Retinal pigment epithelial cell (primary cell): ENCODE measurements at regions not wholly inside any gene's neighbourhood (a gene's known extent, or its start where the extent isn't known, plus 50 kb on each side); places are given as distances from the start of the nearest gene placed in this dataset.

Source experiments
- DNase-seq: peaks from one replicate; pipeline ENCODE4 v3.0.0-alpha.2; 2010; ENCODE audit warnings: low read depth
- H3K4me3 ChIP-seq: 2 replicates; pipeline ENCODE4 v1.5.1; 2011; ENCODE audit warnings: mild to moderate bottlenecking, low read length, control low read depth, moderate library complexity
- TF ChIP-seq, protein P1 (sequence below): conservative IDR thresholded peaks from 2 replicates; pipeline ENCODE4 v1.5.1; 2011; ENCODE audit warnings: low read depth, low read length, control low read depth, inconsistent platforms

DNA sequence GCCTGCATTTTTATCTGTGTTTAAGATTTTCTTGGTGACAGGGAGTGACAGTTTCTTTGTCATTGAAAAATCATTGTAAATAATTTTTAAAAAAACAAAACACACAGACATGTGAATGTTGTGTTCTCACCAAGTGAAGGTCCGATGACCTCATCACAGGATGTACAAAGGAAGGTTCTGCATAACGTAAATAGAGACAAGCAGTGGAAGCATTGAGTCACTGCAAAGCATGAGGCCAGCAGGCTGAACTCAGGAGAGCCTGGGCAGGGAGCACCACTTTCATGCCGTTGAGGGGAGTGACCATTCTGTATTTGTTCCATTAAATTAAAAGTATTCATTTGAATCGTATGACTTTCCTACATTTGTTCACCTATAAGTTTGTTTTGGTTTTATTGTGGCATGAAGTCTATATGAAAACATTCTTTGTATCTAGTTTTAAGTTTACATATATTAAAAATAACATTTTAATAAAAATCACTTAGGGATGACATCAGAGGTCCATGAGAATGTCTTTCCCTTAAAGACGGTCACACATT is 70.4 kb upstream of the TLE1 start:
- peak; percentile 64 for DNase-seq
- H3K4me3 ChIP-seq, result no peak overlapping the region
- TF ChIP-seq, protein P1, sequence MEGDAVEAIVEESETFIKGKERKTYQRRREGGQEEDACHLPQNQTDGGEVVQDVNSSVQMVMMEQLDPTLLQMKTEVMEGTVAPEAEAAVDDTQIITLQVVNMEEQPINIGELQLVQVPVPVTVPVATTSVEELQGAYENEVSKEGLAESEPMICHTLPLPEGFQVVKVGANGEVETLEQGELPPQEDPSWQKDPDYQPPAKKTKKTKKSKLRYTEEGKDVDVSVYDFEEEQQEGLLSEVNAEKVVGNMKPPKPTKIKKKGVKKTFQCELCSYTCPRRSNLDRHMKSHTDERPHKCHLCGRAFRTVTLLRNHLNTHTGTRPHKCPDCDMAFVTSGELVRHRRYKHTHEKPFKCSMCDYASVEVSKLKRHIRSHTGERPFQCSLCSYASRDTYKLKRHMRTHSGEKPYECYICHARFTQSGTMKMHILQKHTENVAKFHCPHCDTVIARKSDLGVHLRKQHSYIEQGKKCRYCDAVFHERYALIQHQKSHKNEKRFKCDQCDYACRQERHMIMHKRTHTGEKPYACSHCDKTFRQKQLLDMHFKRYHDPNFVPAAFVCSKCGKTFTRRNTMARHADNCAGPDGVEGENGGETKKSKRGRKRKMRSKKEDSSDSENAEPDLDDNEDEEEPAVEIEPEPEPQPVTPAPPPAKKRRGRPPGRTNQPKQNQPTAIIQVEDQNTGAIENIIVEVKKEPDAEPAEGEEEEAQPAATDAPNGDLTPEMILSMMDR, result no peak

DNA sequence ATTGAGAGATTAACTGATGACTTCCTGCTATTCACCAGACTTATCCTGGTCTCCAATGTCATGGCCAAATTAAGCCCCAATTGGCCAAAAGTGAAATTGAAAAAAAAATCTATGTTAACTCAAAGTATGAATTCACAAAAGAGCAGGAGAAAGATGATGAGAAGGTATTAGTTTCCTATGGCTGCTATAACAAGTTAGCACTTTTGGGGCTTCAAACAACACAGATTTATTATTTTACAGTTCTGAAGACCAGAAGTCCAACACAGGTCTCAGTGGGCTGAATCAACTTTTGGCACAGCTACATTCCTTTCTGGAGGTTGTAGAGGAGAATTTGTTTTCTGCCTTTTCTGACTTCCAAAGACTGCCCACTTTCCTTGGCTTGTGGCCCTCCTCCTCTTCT is 78.6 kb upstream of the TLE1 start:
- no peak for DNase-seq
- H3K4me3 ChIP-seq, result no peak overlapping the region
- TF ChIP-seq, protein P1, result no peak

DNA sequence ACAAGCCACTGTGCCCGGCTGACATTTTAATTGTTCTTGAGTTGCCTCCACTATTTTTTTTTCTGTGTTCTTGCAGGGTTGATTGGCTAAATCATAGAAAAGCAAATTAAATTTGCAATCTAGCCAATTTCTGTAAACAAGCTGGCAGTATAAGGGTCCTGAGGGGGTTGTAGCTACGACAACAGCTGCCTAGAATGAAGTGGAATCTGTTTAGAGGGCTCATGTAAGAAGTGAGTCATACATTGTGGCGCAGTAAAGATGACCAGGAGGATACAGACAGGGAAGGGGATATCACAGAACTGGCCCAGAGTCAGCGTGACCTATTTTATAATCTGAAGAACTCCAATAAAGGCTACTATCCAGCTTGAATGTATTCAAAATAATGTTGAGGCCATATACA is 82.2 kb upstream of the TLE1 start:
- TF ChIP-seq, protein P1, result no peak
- no peak for DNase-seq
- no peak overlapping the region for H3K4me3 ChIP-seq

DNA sequence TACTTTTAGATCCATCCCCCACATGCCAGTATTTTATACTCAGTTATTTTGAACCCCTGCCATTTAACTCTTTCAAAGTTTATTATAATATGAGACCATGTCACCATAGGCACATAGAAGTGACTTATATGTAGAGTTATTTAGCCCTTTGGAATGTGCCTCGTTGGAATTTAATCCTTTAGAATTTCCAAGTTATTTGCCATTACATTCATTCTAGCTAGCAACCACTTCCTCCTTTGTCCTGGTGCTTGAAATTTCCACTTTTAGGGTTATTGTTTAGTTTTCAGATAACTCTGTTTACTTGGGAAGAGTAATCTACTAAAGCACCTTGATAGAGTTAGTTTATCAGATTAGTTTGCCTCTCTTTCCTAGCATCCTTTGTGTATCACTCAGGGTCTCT is 82.8 kb upstream of the TLE1 start:
- DNase-seq, result peak; percentile 69
- H3K4me3 ChIP-seq, result no peak overlapping the region
- TF ChIP-seq, protein P1, result no peak

DNA sequence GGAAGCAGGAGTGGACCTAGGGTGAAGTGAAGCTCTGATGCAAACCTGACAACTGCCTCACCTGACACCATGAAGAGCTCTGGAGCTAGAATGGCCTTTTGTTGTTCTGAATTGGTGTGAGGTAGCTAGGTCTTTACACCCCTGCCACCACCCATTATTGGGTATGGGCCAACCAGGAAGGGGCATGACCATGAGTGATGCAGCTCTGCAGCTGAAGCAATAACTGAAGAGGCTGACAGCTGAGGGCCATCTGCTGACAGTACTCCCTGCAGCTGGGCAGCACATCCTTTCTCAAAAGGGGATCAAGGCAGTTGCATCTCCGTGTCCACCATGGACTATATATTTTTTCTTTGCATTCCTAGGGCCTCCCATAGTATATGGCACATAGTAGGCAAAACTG is 87.0 kb upstream of the TLE1 start:
- DNase-seq, result no peak
- TF ChIP-seq, protein P1, result no peak
- H3K4me3 ChIP-seq, result no peak overlapping the region

DNA sequence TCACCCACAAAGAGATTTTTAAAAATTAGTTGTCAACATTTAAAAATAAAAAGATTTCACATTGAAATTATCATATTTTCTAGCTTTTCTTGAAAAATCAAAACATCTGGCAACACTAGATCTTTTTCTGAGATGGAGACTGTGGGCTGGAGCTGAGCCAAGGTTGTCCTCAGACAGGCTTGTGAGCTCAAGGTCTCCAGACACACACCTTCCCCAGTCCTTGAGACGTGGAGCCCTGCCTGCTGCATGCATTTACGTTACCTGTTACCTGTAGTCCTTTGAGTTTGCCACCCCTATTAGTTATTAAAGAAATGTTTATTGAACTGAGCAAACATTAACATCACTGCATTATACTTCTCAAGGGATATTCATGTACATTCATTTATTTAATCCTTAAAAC is 87.5 kb upstream of the TLE1 start:
- TF ChIP-seq, protein P1, result no peak
- no peak for DNase-seq
- no peak overlapping the region for H3K4me3 ChIP-seq

DNA sequence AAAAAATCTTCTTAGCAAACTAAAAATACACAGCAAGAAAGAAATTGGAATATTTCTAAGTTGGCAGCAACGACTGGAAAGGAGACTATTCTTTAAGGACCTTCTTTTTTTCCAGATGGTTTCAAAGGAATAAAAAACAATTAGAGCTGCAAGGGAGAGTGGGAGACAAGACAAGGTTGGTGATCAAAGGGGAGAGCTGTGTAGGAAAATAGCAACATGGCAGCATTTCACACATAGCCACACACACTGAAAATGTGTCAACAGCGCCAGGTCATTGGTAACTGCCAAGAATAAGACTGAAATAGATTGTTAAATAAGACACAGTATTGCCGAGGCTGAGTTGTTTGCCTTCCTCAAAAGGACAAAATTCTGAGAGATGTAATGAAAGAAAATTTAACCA is 88.1 kb upstream of the TLE1 start:
- DNase-seq, result no peak
- H3K4me3 ChIP-seq, result no peak overlapping the region
- TF ChIP-seq, protein P1, result no peak
